HG02885 (cell line): ENCODE measurements at regions not wholly inside any gene's neighbourhood (a gene's known extent, or its start where the extent isn't known, plus 50 kb on each side); places are given as distances from the start of the nearest gene placed in this dataset.

Source experiments
- ATAC-seq: cut with Tn5 transposase; IDR thresholded peaks from one replicate; pipeline ENCODE4 v1.9.1; 2021; ENCODE audit warnings: mild to moderate bottlenecking; ENCODE audit not compliant: unreplicated experiment, poor library complexity

- no peak for ATAC-seq
Measured at GRCh38 chr22:49077586-49077985, 750.1 kb downstream of the BRD1 start.

GRCh38 chr22:49077036-49077393 is 750.7 kb downstream of the BRD1 start:
- ATAC-seq: no peak

- ATAC-seq: no peak
Measured at GRCh38 chr22:49076300-49077035, 751.2 kb downstream of the BRD1 start.

- ATAC-seq: no peak
Measured at GRCh38 chr22:49075150-49075549, 752.5 kb downstream of the BRD1 start.

DNA sequence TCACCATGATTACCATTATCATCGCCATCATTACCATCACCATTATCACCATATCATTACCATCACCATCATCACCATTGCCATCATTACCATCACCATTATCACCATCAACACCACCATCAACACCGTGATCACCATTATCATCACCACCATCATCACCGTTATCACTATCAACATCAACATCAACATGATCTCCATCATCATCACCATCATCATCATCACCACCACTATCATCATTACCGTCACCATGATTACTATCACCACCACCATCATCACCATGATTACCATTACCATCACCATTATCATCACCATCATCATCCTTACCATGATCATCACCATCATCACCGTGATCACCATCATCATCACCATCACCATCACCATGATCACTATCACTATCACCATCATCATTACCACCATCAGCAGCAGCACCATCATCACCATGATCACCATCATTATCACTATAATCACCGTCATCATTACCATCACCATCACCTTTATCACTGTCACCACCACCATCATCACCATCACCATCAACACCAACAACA is 753.7 kb downstream of the BRD1 start:
- ATAC-seq: no peak

GRCh38 chr22:49072996-49073645 is 754.6 kb downstream of the BRD1 start:
- no peak for ATAC-seq

DNA sequence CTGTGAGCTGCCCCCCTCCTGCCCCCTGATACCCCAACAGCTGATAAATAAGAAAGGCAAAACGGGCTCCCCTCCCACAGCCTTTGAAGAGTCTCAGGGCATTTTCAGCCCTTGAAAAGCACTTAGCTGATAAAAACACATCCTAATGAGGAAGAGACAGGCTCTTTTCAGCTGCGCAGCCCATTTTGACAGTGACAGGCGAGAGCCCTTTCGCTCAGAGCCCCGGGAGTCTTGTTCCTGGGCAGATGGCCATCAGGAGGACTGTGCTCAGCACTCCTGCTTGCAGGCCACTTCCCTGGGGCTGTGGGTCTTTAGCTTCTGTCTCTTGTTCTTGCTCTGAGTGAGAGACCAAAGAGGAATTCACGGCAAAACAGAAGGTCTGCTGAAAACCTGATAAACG is 757.2 kb downstream of the BRD1 start:
- ATAC-seq: no peak

DNA sequence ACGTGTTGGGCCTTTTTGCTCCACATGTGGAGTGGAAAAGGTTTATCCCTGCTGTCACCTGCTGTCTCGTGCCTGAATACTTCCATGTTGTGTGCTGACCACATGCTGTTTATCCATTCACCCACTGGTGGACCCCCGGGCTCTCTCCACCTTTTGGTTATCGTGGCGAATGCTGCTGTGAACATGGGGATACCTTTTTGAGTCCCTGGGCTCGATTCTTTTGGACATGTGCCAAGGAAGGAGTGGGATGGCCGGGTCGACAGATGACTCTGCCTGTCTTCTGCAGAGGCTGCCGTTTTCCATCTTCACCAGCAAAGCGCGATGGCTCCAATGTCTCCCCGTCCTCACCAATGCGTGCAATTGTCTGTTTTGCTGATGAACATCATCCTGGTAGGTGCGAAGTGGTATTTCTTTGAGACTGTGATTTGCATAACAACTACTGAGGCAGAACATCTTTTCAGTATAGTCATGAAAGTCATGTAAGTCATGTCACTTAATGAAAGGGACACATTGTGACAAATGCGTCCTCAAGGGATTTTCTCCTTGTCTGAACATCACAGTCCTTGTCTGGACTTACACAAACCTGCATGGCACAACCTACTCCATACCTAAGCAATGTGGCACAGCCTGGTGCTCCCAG is 758.7 kb downstream of the BRD1 start:
- ATAC-seq: no peak

- no peak for ATAC-seq
Measured at GRCh38 chr22:49067504-49067903, 760.2 kb downstream of the BRD1 start.

DNA sequence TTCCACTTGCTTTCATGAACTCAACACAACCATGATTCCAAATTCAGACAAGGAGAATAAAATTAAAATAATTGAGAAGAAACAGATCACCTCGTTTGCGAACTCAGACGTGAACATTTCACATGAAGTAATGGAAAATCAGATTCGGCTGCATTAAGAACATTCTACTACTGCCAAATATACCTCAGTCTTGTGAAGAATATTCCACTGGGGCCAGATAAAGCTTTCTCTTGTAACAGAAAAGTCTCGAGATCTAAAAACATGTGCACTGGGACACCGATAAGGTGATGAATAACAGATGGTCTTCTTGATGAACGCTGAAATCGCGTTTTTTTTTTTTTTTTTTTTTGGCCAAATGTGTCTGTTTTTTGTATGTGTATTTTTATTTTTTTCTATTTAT is 761.1 kb downstream of the BRD1 start:
- no peak for ATAC-seq

DNA sequence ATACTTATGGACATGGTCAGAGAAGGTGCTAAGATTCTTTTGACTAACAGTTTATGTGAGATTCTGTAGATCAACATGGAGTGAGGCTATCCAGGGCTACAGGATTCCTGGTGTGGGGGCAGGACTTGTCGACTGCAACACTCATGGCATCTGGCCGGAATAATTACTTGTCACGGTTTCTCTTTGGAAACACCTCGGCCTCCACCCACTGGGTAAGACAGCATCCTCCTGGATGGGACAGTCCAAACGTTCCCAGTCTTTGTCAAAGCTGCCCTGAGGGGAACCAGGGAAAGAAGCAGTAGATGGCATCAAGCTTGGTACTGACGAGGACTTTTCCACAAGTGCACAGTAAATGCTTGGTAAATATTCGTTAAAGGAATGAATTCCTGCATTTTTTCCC is 762.8 kb downstream of the BRD1 start:
- ATAC-seq: no peak

GRCh38 chr22:49063545-49063890 is 764.2 kb downstream of the BRD1 start:
- ATAC-seq: no peak

GRCh38 chr22:49062802-49063544 is 764.7 kb downstream of the BRD1 start:
- ATAC-seq: no peak

DNA sequence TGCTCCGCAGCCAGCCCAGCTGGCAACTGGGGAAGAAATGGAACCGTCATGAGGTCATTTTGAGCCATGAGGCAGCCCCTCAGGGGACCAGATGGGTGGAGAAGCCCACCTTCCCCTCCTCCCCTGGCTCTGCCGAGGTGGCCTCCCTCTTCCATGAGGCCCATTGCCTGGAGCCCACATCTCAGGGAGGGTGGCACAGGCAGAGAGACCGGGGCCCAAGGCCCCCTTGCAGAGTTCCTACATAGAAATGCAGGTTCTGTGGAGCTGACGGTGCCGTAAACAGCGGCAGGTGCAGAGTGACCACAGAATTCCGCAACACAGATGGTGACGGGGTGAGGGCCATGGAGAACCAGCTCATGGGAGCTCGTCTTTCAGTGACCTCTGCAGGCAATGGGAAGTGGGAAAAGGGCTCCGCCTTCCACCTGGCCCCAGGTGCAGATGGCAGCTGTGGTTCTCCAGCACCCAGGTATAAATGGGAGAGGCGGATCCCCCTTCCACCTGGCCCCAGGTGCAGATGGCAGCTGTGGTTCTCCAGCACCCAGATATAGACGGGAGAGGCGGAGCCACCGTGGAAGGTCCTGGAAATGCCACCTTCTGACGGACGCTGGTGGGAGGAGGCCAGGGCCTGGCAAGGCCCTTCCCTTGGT is 765.4 kb downstream of the BRD1 start:
- no peak for ATAC-seq

DNA sequence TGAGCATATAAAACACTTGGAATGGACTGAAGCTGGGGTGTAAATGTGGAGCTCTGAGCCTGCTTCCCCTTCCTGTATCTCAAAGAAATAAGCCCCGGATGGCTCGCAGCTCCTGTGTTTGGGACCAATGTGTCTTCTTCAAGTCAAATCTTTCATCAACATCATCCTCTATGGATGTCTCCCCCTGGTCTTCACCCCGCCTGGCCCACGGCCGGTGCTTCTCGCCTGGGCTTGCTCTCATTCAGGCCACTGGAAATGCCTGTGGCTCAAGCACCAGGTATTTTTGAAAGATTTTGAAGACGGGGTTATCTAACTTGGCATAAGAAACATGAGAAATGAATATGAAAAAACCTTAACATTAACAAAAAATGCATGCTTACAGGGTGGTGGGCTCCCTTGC is 769.8 kb downstream of the BRD1 start:
- no peak for ATAC-seq

- no peak for ATAC-seq
Measured at GRCh38 chr22:49056301-49056700, 771.4 kb downstream of the BRD1 start.

DNA sequence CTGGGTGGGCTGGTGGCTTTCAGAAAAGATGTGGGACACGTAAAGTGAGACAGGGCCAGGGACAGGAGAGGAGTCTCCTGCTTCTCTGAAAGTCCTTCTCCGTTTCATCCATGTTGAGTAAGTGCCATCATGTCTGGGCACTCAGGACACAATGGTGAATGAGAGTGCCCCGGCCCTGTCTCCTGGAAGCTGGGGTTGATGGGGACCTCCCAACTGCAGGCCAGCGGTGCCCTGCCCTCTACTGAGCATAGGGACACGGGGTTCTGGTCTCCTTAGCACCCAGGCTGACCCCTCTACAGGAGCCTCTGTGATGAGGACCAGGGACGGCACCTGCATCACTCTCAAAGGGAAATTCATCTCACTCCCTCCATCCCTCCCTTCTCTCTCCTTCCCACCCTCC is 772.3 kb downstream of the BRD1 start:
- ATAC-seq: no peak

DNA sequence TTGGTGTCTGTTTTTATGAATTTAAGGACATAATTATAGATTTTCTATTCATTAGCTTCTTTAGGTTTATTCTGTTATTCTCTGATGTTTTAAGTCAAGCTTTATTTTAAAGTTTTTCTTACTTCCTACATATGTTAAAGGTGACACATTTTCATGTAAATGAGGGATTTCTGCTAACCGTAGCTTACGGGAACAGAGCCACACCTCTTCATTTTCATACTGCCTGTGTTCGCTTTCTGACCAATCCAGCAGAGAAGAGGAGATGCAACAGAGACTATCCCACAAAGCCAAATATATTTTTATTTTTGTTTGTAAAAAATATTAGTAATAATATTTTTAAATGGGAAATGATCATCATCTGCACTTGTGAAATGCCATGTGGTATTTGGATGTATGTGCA is 774.1 kb downstream of the BRD1 start:
- no peak for ATAC-seq

DNA sequence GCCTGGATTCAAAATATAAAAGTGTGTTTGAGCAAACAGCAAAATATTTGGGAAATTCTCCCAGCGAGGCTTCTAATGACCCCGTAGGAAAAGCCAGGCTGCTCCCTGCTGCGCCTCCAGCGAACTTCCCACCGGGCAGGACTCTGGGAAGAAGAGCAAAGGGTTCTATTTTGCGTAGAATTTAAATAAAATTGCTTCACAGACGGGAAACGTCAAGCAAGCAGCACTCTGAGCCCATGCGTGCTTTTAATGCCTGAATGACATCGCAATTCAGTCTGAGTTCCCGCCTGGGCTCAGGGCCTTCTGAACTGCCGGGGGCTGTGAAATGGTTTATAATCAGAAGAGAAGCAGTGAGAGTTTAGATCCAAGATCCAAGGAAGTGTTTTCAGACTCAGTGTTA is 775.1 kb downstream of the BRD1 start:
- no peak for ATAC-seq

GRCh38 chr22:49052023-49052538 is 775.6 kb downstream of the BRD1 start:
- ATAC-seq: no peak
